T-helper 2 cell (primary cell): ENCODE measurements at regions not wholly inside any gene's neighbourhood (a gene's known extent, or its start where the extent isn't known, plus 50 kb on each side); places are given as distances from the start of the nearest gene placed in this dataset.

Experiments
- DNase-seq, 5 experiments: peaks; one replicate each; pipeline versions ENCODE4 v3.0.0 to v3.0.0-alpha.2; 2012 to 2022

GRCh38 chr3:168431491-168431890 is 335.8 kb upstream of the GOLIM4 start:
- no peak for DNase-seq

- DNase-seq, result no peak
Measured at GRCh38 chr3:168427835-168428475, 332.2 kb upstream of the GOLIM4 start.

- DNase-seq, result no peak
Measured at GRCh38 chr3:168427156-168427555, 331.4 kb upstream of the GOLIM4 start.

- no peak for DNase-seq
Measured at GRCh38 chr3:168425936-168426595, 330.3 kb upstream of the GOLIM4 start.

DNA sequence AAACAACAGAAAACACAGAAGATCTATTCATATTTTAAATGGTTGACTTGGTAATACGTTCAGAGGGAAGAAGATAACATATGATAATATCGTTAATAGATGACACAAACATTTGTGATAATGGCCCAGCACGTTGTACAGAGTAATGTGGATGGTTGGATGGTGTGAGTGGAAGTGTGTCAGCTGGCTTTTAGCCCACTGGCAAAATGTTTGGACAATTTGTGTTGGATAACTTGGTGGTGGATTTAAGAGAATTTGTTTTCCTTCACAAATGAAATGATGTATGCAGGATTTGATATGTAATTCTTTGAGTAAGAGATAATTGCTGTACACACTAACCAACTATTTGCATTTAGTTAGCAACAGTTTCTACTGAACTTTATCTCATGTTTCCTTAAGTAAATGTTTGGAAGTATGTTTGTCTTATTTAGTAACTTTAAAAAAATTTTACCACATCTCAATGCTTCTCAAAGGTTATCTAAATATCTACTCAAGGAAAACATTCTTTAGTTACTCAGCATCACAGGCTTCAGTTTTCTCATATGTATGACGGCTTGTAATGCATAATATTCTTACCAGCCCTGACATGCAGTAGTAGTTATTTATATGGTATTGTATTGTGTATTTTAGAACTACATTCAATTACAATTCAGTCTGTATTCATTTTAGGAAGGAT is 328.5 kb upstream of the GOLIM4 start:
- DNase-seq, result no peak

DNA sequence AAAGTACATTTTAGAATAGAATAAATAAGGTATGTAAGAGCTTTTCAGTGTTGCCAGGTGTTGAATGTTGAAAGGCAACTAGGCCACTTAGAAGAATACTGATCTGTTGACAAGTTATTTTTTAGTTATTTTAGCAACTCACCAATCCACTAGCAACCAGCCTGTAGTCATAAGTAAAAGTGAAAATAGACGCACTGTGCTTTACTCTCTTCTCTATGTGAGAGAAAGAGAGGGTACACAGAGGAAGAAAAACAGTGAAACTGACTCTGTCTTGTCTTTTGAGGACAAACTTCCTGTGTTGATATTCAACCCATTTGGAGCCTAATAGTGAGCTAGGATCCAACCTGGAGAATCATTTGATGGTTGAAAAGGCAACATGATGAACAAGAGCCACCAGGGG is 327.1 kb upstream of the GOLIM4 start:
- no peak for DNase-seq

DNA sequence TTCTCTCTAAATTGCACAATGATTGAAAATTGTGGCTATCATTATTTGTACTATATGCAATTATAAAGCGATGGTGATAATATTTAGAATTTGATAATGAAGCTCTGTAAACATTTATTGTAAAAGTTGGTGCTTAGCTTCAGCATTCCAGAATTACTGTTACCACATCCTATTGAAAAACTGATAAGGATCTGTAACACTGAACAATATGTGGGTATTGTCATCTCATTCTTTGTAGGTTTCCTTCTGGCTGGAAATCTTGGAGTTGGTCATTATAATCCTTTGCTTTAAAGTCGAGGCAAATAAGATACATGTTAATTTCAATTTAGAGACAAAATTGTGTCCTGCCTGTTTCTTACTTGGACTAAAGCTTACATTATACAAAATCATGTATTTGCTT is 323.4 kb upstream of the GOLIM4 start:
- no peak for DNase-seq

- DNase-seq, result no peak
Measured at GRCh38 chr3:168417016-168417415, 321.3 kb upstream of the GOLIM4 start.

GRCh38 chr3:168416446-168416845 is 320.7 kb upstream of the GOLIM4 start:
- DNase-seq, result no peak

GRCh38 chr3:168414149-168414548 is 318.4 kb upstream of the GOLIM4 start:
- no peak for DNase-seq

- no peak for DNase-seq
Measured at GRCh38 chr3:168407381-168407780, 311.7 kb upstream of the GOLIM4 start.

GRCh38 chr3:168405288-168405687 is 309.6 kb upstream of the GOLIM4 start:
- no peak for DNase-seq

GRCh38 chr3:168398371-168399025 is 302.8 kb upstream of the GOLIM4 start:
- no peak for DNase-seq

DNA sequence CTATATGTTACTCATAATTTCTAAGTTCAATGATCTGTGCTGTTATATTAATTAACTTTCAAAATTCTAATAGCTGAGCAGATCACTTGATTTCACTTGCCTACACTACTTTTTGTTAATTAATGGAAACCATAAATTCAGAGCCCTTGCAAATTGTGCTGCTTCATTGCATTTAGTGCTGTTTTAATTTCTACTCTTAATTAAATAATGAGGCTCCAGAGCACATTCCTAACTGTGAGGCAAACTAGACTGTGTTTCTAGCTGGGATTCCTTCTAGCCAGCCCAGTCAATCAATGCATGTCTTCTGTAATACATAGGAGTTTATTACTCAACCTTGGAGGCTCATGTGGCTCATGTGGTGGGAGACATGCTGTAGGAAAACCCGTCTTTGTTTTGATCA is 301.1 kb upstream of the GOLIM4 start:
- DNase-seq, result no peak

DNA sequence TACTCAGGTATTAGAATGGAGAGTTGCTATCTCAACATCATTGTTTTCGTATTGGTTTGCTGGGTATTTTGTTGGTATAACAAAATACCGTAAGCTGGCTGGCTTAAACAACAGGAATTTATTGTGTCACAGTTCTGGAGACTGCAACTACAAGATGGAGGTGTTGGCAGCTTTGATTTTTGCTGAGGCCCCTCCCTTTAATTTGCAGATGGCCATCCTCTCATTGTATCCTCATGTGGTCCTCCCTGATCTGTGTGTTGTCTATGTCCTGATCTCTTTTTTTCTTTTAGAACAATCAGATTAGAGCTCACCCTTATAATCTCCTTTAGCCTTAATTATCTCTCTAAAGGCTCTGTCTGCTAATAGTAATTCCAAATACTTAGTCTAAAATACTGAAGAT is 299.8 kb upstream of the GOLIM4 start:
- no peak for DNase-seq

DNA sequence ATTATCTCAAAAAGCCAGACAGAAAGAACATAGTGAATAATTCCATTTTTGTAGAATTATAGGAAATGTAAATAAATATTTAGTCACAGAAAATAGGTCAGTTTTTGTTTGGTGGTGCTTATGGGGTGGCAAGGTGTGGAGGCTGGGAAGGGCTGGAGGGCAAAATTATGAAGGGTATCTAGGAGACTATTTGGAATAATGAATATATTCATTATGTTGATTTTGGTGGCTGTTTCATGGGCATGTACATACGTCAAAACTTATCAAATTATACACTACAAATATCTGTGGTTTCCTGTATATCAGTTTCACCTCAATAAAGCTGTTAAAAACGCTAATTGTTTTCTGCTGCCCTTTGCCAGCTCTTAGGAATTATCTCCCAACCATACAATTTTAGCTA is 298.7 kb upstream of the GOLIM4 start:
- no peak for DNase-seq

GRCh38 chr3:168386301-168386700 is 290.6 kb upstream of the GOLIM4 start:
- DNase-seq, result no peak

- DNase-seq, result no peak
Measured at GRCh38 chr3:168384990-168385389, 289.3 kb upstream of the GOLIM4 start.

GRCh38 chr3:168383573-168383972 is 287.8 kb upstream of the GOLIM4 start:
- DNase-seq, result no peak

GRCh38 chr3:168371846-168372245 is 276.1 kb upstream of the GOLIM4 start:
- no peak for DNase-seq

GRCh38 chr3:168364967-168365366 is 269.2 kb upstream of the GOLIM4 start:
- no peak for DNase-seq

GRCh38 chr3:168362661-168363247 is 267.0 kb upstream of the GOLIM4 start:
- no peak for DNase-seq

GRCh38 chr3:168362156-168362555 is 266.4 kb upstream of the GOLIM4 start:
- no peak for DNase-seq
